H1 (cell line): ENCODE measurements at regions not wholly inside any gene's neighbourhood (a gene's known extent, or its start where the extent isn't known, plus 50 kb on each side); places are given as distances from the start of the nearest gene placed in this dataset.

Experiments
- CTCF ChIA-PET: fragments of 300-600 bp; sonication (Branson Sonifier 250); formaldehyde crosslinking; loops from one replicate; lab custom pipeline; 2021; ENCODE audit not compliant: partially characterized antibody; lab: Charles Lee
- POLR2A ChIA-PET: fragments of 300-600 bp; sonication (Branson Sonifier 250); formaldehyde crosslinking; loops from one replicate; lab custom pipeline; 2021; ENCODE audit warnings: inconsistent platforms; ENCODE audit not compliant: partially characterized antibody; lab: Charles Lee
- DNase-seq, 2 experiments: peaks; one replicate each; pipeline versions ENCODE4 v3.0.0 to v3.0.0-alpha.2; 2010 to 2022; ENCODE audit warnings: low spot score in 2 of 2, low read depth in 1 of 2, mixed read lengths in 1 of 2
- FAIRE-seq: peaks from 2 replicates; lab custom pipeline; 2011; peaks lifted over from hg19 to GRCh38; lab: Jason Lieb, UNC
- H2AFZ ChIP-seq: 2 replicates; pipeline ENCODE4 v1.8.1; 2012; ENCODE audit warnings: low read length, inconsistent platforms
- H2AK5ac ChIP-seq: 2 replicates; pipeline ENCODE4 v1.6.1; 2013; ENCODE audit warnings: low read depth, low read length
- H2BK120ac ChIP-seq: replicated peaks from 2 replicates; pipeline ENCODE3; 2013; ENCODE audit warnings: low read depth, low read length, inconsistent platforms
- H2BK12ac ChIP-seq: 2 replicates; pipeline ENCODE4 v1.6.1; 2013; ENCODE audit warnings: low read depth, low read length
- H2BK15ac ChIP-seq: 2 replicates; pipeline ENCODE4 v1.6.1; 2013; ENCODE audit warnings: low read length
- H2BK20ac ChIP-seq: 2 replicates; pipeline ENCODE4 v1.6.1; 2013; ENCODE audit warnings: low read length
- H2BK5ac ChIP-seq: 2 replicates; pipeline ENCODE4 v1.6.1; 2013; ENCODE audit warnings: low read depth, low read length
- H3K14ac ChIP-seq: 2 replicates; pipeline ENCODE4 v1.6.1; 2013; ENCODE audit warnings: inconsistent platforms; ENCODE audit not compliant: insufficient read length
- H3K18ac ChIP-seq: 2 replicates; pipeline ENCODE4 v1.6.1; 2013; ENCODE audit warnings: low read length; ENCODE audit errors: extremely low read depth
- H3K23ac ChIP-seq: 2 replicates; pipeline ENCODE4 v1.6.1; 2013; ENCODE audit warnings: inconsistent platforms; ENCODE audit not compliant: insufficient read length
- H3K23me2 ChIP-seq: 2 replicates; pipeline ENCODE4 v1.6.1; 2013; ENCODE audit warnings: low read depth, low read length
- H3K27ac ChIP-seq: 2 replicates; pipeline ENCODE4 v1.6.1; 2011; ENCODE audit warnings: low read depth, low read length, inconsistent platforms
- H3K27me3 ChIP-seq, 4 experiments: replicated peaks in 1 of 4; 1 replicate in 1 of 4; 2 replicates in 3 of 4; pipeline versions ENCODE4 v1.6.1 to v1.8.1; 2011 to 2013; ENCODE audit warnings: low read length in 3 of 4, mild to moderate bottlenecking in 3 of 4, inconsistent platforms in 2 of 4, mixed read lengths in 2 of 4, moderate library complexity in 1 of 4; ENCODE audit not compliant: control insufficient read depth in 3 of 4, insufficient read depth in 3 of 4; ENCODE audit errors: extremely low read depth in 1 of 4
- H3K36me3 ChIP-seq, 4 experiments: 2 replicates each; pipeline versions ENCODE4 v1.6.1 to v1.8.1; 2011 to 2013; ENCODE audit warnings: mild to moderate bottlenecking in 4 of 4, low read length in 3 of 4, moderate library complexity in 2 of 4, control low read depth in 1 of 4, inconsistent platforms in 1 of 4; ENCODE audit not compliant: insufficient read depth in 4 of 4, control insufficient read depth in 2 of 4
- H3K4ac ChIP-seq: replicated peaks from 2 replicates; pipeline ENCODE3; 2013; ENCODE audit warnings: low read length, low read depth, mixed read lengths, inconsistent platforms; ENCODE audit not compliant: insufficient read length
- H3K4me1 ChIP-seq, 4 experiments: replicated peaks in 1 of 4; 1 replicate in 1 of 4; 2 replicates in 3 of 4; pipeline versions ENCODE4 v1.6.1 to v1.8.1; 2011 to 2013; ENCODE audit warnings: low read length in 3 of 4, inconsistent platforms in 2 of 4, mixed read lengths in 1 of 4; ENCODE audit not compliant: insufficient read depth in 4 of 4, control insufficient read depth in 3 of 4
- H3K4me2 ChIP-seq, 2 experiments: 2 replicates each; pipeline versions ENCODE4 v1.6.1 to v1.8.1; 2011 to 2013; ENCODE audit warnings: low read depth in 2 of 2, low read length in 2 of 2, control low read depth in 1 of 2, inconsistent platforms in 1 of 2, mild to moderate bottlenecking in 1 of 2; ENCODE audit not compliant: insufficient read depth in 1 of 2
- H3K4me3 ChIP-seq, 4 experiments: fragments of 200-600, 300-600 bp in 1 of 4; sonication (generic), shearing (Covaris generic), sonication (Bioruptor Twin) in 1 of 4; 2 replicates each; pipeline versions ENCODE4 v1.5.1 to v1.8.1; 2011 to 2016; ENCODE audit warnings: low read length in 4 of 4, low read depth in 3 of 4, control low read depth in 2 of 4, inconsistent platforms in 2 of 4, mild to moderate bottlenecking in 2 of 4, mixed read lengths in 1 of 4, moderate library complexity in 1 of 4; ENCODE audit not compliant: insufficient read depth in 2 of 4; ENCODE audit errors: extremely low read depth in 1 of 4
- H3K56ac ChIP-seq: replicated peaks from 2 replicates; pipeline ENCODE3; 2013; ENCODE audit warnings: low read depth, mild to moderate bottlenecking, mixed read lengths, low read length, inconsistent platforms; ENCODE audit not compliant: insufficient read length
- H3K79me1 ChIP-seq: 2 replicates; pipeline ENCODE4 v1.6.1; 2013; ENCODE audit warnings: low read depth, low read length, control low read depth
- H3K79me2 ChIP-seq, 2 experiments: 2 replicates each; pipeline versions ENCODE4 v1.6.1 to v1.8.1; 2012 to 2013; ENCODE audit warnings: low read length in 2 of 2, mild to moderate bottlenecking in 2 of 2, inconsistent platforms in 1 of 2; ENCODE audit not compliant: insufficient read depth in 2 of 2, control insufficient read depth in 1 of 2
- H3K9ac ChIP-seq, 4 experiments: replicated peaks in 1 of 4; 1 replicate in 1 of 4; 2 replicates in 3 of 4; pipeline versions ENCODE4 v1.6.1 to v1.8.1; 2011 to 2013; ENCODE audit warnings: low read depth in 3 of 4, low read length in 3 of 4, control low read depth in 2 of 4, mild to moderate bottlenecking in 2 of 4, moderate library complexity in 2 of 4, inconsistent platforms in 1 of 4; ENCODE audit errors: extremely low read depth in 1 of 4
- H3K9me3 ChIP-seq, 2 experiments: 2 replicates each; pipeline versions ENCODE4 v1.6.1 to v1.8.1; 2012 to 2013; ENCODE audit warnings: mild to moderate bottlenecking in 2 of 2, moderate library complexity in 2 of 2, control low read depth in 1 of 2, inconsistent platforms in 1 of 2, low read depth in 1 of 2, low read length in 1 of 2, mixed read lengths in 1 of 2; ENCODE audit not compliant: insufficient read depth in 2 of 2
- H4K20me1 ChIP-seq, 2 experiments: replicated peaks in 1 of 2; 2 replicates each; pipeline versions ENCODE3 to v1.8.1; 2011 to 2013; ENCODE audit warnings: inconsistent platforms in 2 of 2, low read length in 2 of 2, mild to moderate bottlenecking in 1 of 2; ENCODE audit not compliant: insufficient read depth in 2 of 2, control insufficient read depth in 1 of 2
- H4K5ac ChIP-seq: 2 replicates; pipeline ENCODE4 v1.6.1; 2013; ENCODE audit warnings: low read length, low read depth, mixed read lengths, inconsistent platforms; ENCODE audit not compliant: insufficient read length
- H4K8ac ChIP-seq: 2 replicates; pipeline ENCODE4 v1.8.0; 2013; ENCODE audit warnings: mild to moderate bottlenecking, moderate library complexity, low read length, inconsistent platforms; ENCODE audit not compliant: insufficient read depth; ENCODE audit errors: extremely low read depth
- H4K91ac ChIP-seq: replicated peaks from 2 replicates; pipeline ENCODE3; 2013; ENCODE audit warnings: low read length, mixed read lengths, inconsistent platforms; ENCODE audit not compliant: insufficient read length
- CTBP2 ChIP-seq: IDR thresholded peaks from 2 replicates; pipeline ENCODE4 v1.7.0; 2011; ENCODE audit warnings: borderline replicate concordance, mild to moderate bottlenecking, moderate library complexity, mixed read lengths, low read length; ENCODE audit not compliant: insufficient read depth, insufficient read length
- POU5F1 ChIP-seq: IDR thresholded peaks from 2 replicates; pipeline ENCODE4 v1.6.1; 2011; ENCODE audit warnings: low read depth, mild to moderate bottlenecking, low read length, moderate library complexity
- WGBS, 2 experiments: shearing (Covaris generic) in 1 of 2; methylation state at CpG; one replicate each; pipeline versions ENCODE4 v1.1.6 to v1.1.7; 2013 to 2015; ENCODE audit warnings: low lambda C conversion rate in 2 of 2, mixed read lengths in 2 of 2, inconsistent platforms in 1 of 2, low coverage in 1 of 2, missing lambda C conversion rate in 1 of 2; ENCODE audit not compliant: insufficient replicate concordance in 2 of 2, insufficient coverage in 1 of 2, insufficient read length in 1 of 2; ENCODE audit errors: extremely low coverage in 1 of 2, missing lambda C conversion rate in 1 of 2; 5-methylcytosine and 5-hydroxymethylcytosine counted together

GRCh38 chr11:129592191-129592590 is 216.5 kb downstream of the BARX2 start:
- POLR2A ChIA-PET: no interaction called here
- no peaks in the 10 kb centered on the region for H3K79me2 ChIP-seq
- 86% methylated on average over 8 of the region's 8 CpGs; no CpG with 5 or more reads in 1 of the 2 experiments for WGBS, 2 experiments
- no peak overlapping the region for H2AK5ac ChIP-seq
- no peaks in the 10 kb centered on the region; the same call in 1 of the 2 replicates for H3K23me2 ChIP-seq
- DNase-seq (no peak), FAIRE-seq (no peak)
- no peak overlapping the region for H2BK20ac ChIP-seq
- H3K4me1 ChIP-seq: peaks cover 2 to 11% (median 7%) of the 10 kb centered on the region in 4 experiments; a peak in 5 of 7 replicates
- no peak overlapping the region for H3K9ac ChIP-seq
- no peaks in the 10 kb centered on the region for H3K79me1 ChIP-seq
- H4K91ac ChIP-seq: no peak overlapping the region
- no peak overlapping the region for H3K4me3 ChIP-seq
- no peaks in the 10 kb centered on the region for H3K9me3 ChIP-seq
- H3K27me3 ChIP-seq: peaks cover 0 to 2% (median under 1%) of the 10 kb centered on the region in 4 experiments; a peak in 1 of 7 replicates
- no peak overlapping the region for H3K23ac ChIP-seq
- no peak overlapping the region for H2AFZ ChIP-seq
- H3K56ac ChIP-seq: no peak overlapping the region
- H3K18ac ChIP-seq: no peak overlapping the region
- CTCF ChIA-PET: no interaction called here
- no peak overlapping the region for H3K4ac ChIP-seq
- H2BK5ac ChIP-seq: no peak overlapping the region
- no peak overlapping the region for H3K27ac ChIP-seq
- no peak overlapping the region for H2BK120ac ChIP-seq
- no peaks in the 10 kb centered on the region for H4K20me1 ChIP-seq
- H3K4me2 ChIP-seq: no peak overlapping the region
- no peak overlapping the region for H4K8ac ChIP-seq
- H3K36me3 ChIP-seq: no peaks in the 10 kb centered on the region
- no peak overlapping the region for H2BK15ac ChIP-seq
- H2BK12ac ChIP-seq: peak overlapping the region; percentile 1; the same call in 1 of the 2 replicates
- no peak overlapping the region for H3K14ac ChIP-seq
- no peak overlapping the region for H4K5ac ChIP-seq
- TF ChIP-seq CTBP2 (no peak), POU5F1 (no peak)
